ENCODE measurements at regions not wholly inside any gene's neighbourhood (a gene's known extent, or its start where the extent isn't known, plus 50 kb on each side); places are given as distances from the start of the nearest gene placed in this dataset.

DNA sequence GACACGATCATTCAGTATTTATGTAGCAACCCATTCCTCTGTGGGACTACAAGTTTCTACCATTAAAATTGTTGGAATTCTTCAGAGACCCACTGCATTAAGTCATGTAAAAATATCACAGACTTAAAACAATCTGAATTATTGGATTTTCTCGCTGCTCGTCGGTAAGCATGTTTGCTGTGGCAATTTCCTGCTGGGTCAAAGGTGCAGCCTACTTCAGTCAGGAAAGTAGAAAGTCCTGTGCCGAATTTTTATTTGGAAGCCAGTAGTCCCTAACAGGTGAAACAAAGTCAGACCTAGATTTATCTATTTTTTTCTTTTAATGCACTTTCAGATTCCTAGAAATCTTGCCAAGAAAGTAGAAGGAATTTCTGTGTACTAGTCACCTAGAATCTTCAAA lies 110.4 kb upstream of the MYL2 start:
- TF ChIP-seq CTCF (IDR thresholded peaks at IDR 0.05; ENCODE audit: poor library complexity) = no peak
- TF ChIP-seq EZH2 (IDR thresholded peaks at IDR 0.05; ENCODE audit: borderline replicate concordance) = no peak

Data from hepatocyte (in vitro differentiated cells).